Astrocyte of the cerebellum (primary cell): ENCODE measurements at regions not wholly inside any gene's neighbourhood (a gene's known extent, or its start where the extent isn't known, plus 50 kb on each side); places are given as distances from the start of the nearest gene placed in this dataset.

ENCODE experiments used
- DNase-seq: peaks from one replicate; pipeline ENCODE4 v3.0.0-alpha.2; 2011; ENCODE audit warnings: low read depth
- H3K4me3 ChIP-seq: 2 replicates; pipeline ENCODE4 v1.5.1; 2011; ENCODE audit warnings: mild to moderate bottlenecking, low read depth, low read length, moderate library complexity
- CTCF ChIP-seq: IDR thresholded peaks from 2 replicates; pipeline ENCODE4 v1.5.1; 2012; ENCODE audit warnings: low read length, low read depth, moderate library complexity, mild to moderate bottlenecking; ENCODE audit errors: missing control alignments
- in situ Hi-C: cut with HindIII; loops from 2 replicates; pipeline ENCODE4 v1.10.0; 2017; ENCODE audit warnings: low sequenced_read_pairs

- in situ Hi-C loops: no loop called here
- TF ChIP-seq CTCF: no peak
- no peak overlapping the region for H3K4me3 ChIP-seq
- DNase-seq: no peak
These were observed 99.5 kb downstream of the CEBPB start for GRCh38 chr20:50290112-50290511.

- in situ Hi-C loops: no loop called here
- no peak for DNase-seq
- no peak for TF ChIP-seq CTCF
- no peak overlapping the region for H3K4me3 ChIP-seq
These were observed 100.2 kb downstream of the CEBPB start for GRCh38 chr20:50290808-50291207.

- in situ Hi-C loops: no loop called here
- TF ChIP-seq CTCF: no peak
- no peak overlapping the region for H3K4me3 ChIP-seq
- DNase-seq: no peak
These were observed 100.8 kb downstream of the CEBPB start for GRCh38 chr20:50291254-50292078.

- no peak for DNase-seq
- TF ChIP-seq CTCF: no peak
- no peak overlapping the region for H3K4me3 ChIP-seq
- in situ Hi-C loops: no loop called here
These were observed 101.5 kb downstream of the CEBPB start for GRCh38 chr20:50292079-50292590.

- no peak overlapping the region for H3K4me3 ChIP-seq
- in situ Hi-C loops: no loop called here
- DNase-seq: peak; percentile 84
- no peak for TF ChIP-seq CTCF
These were observed 102.1 kb downstream of the CEBPB start for GRCh38 chr20:50292591-50293283.

- in situ Hi-C loops: no loop called here
These were observed 102.9 kb downstream of the CEBPB start for GRCh38 chr20:50293284-50294139.

More at GRCh38 chr20:50293284-50294139, 102.9 kb downstream of the CEBPB start:
- no peak overlapping the region for H3K4me3 ChIP-seq
- TF ChIP-seq CTCF: no peak
- DNase-seq: no peak
